Colonic mucosa (tissue), 4 donors: ENCODE measurements at regions not wholly inside any gene's neighbourhood (a gene's known extent, or its start where the extent isn't known, plus 50 kb on each side); places are given as distances from the start of the nearest gene placed in this dataset.

Experiments used
- DNase-seq: peaks from one replicate; pipeline ENCODE4 v3.0.0-alpha.2; 2020
- H3K27ac ChIP-seq: fragments of 200-600 bp; one replicate; pipeline ENCODE4 v1.8.0; 2021
- H3K27me3 ChIP-seq: fragments of 200-600 bp; one replicate; pipeline ENCODE4 v1.8.0; 2021
- H3K36me3 ChIP-seq: fragments of 200-600 bp; one replicate; pipeline ENCODE4 v1.8.0; 2021
- H3K4me1 ChIP-seq: fragments of 200-600 bp; one replicate; pipeline ENCODE4 v1.8.0; 2021; ENCODE audit warnings: mild to moderate bottlenecking
- H3K4me3 ChIP-seq: fragments of 200-600 bp; one replicate; pipeline ENCODE4 v1.8.0; 2021
- H3K9ac ChIP-seq, 2 donors: one replicate each; pipeline ENCODE4 v1.7.0; 2013; ENCODE audit warnings: control low read depth in 2 of 2, low read depth in 2 of 2, low read length in 2 of 2
- H3K9me3 ChIP-seq: fragments of 200-600 bp; one replicate; pipeline ENCODE4 v1.8.0; 2021
- intact Hi-C: fragments of 100-400 bp; cut with DNase I; formaldehyde crosslinking; loops from one replicate; pipeline ENCODE4 v1.14.1; 2022
- TF ChIP-seq, protein P1 (sequence below): fragments of 200-600 bp; IDR thresholded peaks from one replicate; pipeline ENCODE4 v1.8.0; 2022; ENCODE audit warnings: antibody characterized with exemption, mild to moderate bottlenecking
- donor health status: healthy.
- donor health status: DM: no; HTN: no; CAD: no.
- donor health status: DM: no; HTN: no; CAD: no.

DNA sequence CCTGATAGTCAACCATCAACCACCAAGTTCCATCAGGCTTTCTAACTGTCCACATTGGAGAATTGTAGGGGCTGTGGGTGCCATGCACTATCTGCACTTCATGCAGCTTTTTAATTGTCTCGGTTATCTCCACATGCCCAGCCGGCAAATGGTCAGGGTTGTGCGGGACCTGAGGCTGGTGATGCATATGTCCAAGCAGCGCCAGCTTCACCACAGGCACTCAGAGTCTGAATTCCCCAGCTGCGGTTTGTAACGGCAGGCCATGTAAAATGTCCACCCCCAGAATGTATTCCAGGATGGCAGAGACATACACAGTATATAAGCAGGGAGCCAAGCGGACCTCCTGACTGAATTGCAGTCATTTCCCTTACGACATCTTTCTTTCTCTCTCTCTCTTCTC, 435.6 kb downstream of the DYNC2H1 start:
- Histone ChIP-seq H3K9me3 (no peaks in the 10 kb centered on the region), H3K9ac (no peak overlapping the region), H3K4me3 (no peak overlapping the region), H3K27ac (no peak overlapping the region), H3K36me3 (no peaks in the 10 kb centered on the region), H3K4me1 (no peaks in the 10 kb centered on the region), H3K27me3 (no peaks in the 10 kb centered on the region)
- no peak for DNase-seq
- TF ChIP-seq, protein P1, sequence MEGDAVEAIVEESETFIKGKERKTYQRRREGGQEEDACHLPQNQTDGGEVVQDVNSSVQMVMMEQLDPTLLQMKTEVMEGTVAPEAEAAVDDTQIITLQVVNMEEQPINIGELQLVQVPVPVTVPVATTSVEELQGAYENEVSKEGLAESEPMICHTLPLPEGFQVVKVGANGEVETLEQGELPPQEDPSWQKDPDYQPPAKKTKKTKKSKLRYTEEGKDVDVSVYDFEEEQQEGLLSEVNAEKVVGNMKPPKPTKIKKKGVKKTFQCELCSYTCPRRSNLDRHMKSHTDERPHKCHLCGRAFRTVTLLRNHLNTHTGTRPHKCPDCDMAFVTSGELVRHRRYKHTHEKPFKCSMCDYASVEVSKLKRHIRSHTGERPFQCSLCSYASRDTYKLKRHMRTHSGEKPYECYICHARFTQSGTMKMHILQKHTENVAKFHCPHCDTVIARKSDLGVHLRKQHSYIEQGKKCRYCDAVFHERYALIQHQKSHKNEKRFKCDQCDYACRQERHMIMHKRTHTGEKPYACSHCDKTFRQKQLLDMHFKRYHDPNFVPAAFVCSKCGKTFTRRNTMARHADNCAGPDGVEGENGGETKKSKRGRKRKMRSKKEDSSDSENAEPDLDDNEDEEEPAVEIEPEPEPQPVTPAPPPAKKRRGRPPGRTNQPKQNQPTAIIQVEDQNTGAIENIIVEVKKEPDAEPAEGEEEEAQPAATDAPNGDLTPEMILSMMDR = no peak
- intact Hi-C loops = no loop called here

DNA sequence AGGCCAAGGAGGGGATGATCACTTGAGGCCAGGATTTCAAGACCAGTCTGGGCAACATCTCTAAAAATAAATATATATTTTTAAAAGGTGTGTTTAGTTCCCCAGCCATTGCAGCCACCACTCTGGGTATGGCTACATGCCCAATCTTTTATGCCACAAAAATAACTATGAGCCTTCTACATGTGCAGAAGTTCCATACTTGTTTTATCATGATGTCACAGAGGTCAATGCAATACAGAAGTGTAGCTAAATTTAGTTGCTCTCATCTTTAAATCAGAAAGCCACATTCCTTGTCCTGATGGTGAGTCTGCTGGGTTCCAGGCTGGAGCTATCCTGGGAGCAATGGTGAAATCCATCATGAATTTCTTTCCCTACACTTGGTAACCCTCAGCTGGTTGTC, 436.3 kb downstream of the DYNC2H1 start:
- TF ChIP-seq, protein P1 = no peak

DNA sequence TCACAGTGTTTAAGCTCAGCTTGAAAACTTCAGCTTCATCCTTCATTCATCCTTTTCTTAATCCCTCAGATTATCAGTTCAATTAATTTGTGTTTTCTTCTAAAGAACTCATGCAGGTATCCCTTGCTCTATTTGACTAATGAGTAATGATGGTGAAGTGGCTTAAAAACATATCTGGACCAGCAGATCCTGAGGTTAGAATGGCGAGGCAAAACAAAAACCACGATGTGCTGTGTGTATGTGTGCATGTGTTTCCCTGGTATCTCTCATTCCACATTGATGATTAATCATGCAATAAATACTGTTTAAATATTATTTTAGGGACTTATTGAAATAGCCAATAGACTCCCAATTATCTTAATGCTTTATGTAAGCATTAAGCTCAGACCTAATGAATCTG, 437.0 kb downstream of the DYNC2H1 start:
- DNase-seq = no peak
- Histone ChIP-seq H3K27ac (no peak overlapping the region), H3K27me3 (no peaks in the 10 kb centered on the region), H3K4me3 (no peak overlapping the region), H3K36me3 (no peaks in the 10 kb centered on the region), H3K4me1 (no peaks in the 10 kb centered on the region), H3K9ac (no peak overlapping the region), H3K9me3 (no peaks in the 10 kb centered on the region)
- TF ChIP-seq, protein P1 = no peak
- intact Hi-C loops = no loop called here

More for the DNA sequence above, 436.3 kb downstream of the DYNC2H1 start:
- H3K9ac ChIP-seq = no peak overlapping the region
- H3K4me1 ChIP-seq = no peaks in the 10 kb centered on the region
- no peaks in the 10 kb centered on the region for H3K36me3 ChIP-seq
- DNase-seq = no peak
- H3K27me3 ChIP-seq = no peaks in the 10 kb centered on the region
- no peaks in the 10 kb centered on the region for H3K9me3 ChIP-seq
- no peak overlapping the region for H3K4me3 ChIP-seq
- intact Hi-C loops = no loop called here
- H3K27ac ChIP-seq = no peak overlapping the region

DNA sequence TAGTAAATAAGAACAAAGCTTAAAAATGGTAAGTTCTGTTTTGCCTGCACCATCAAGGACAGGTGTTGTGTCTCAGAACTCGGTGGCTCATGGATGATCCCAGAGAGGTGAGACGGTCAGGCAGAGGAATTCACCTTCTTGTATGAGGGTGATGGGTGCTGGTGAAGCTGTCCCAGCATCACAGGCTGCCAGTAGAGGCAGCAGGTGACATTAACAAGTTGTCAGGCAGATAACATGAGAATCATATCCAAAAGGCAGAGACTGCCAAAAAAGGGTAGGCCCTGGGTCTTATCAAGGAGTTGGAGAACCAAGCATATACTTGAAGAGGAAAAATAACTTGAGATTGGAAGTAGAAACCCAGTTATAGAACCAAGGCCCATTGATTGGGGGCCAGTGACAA, 437.8 kb downstream of the DYNC2H1 start:
- intact Hi-C loops = no loop called here
- H3K9ac ChIP-seq = no peak overlapping the region
- H3K36me3 ChIP-seq = no peaks in the 10 kb centered on the region
- no peak overlapping the region for H3K27ac ChIP-seq
- TF ChIP-seq, protein P1 = no peak
- H3K27me3 ChIP-seq = no peaks in the 10 kb centered on the region
- DNase-seq = no peak
- no peak overlapping the region for H3K4me3 ChIP-seq
- no peaks in the 10 kb centered on the region for H3K9me3 ChIP-seq
- no peaks in the 10 kb centered on the region for H3K4me1 ChIP-seq

DNA sequence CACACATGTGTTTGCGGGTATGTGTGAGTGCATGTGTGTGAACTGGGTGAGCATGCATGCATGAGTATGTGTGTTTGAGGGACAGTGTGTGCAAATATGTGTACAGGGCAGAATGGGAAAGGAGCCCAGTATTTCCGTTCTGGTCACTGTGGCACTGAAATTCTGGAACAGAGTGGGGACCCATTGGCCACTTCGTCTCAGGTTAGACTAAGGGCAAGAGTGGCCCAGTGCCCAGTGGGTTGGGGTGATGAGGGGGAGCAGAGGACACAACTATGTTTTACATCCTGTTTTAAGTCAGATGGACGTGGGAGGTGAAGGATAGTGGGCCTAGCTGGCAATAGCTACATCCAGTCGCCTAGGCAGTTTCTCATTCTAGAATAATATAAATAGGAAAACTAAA, 438.5 kb downstream of the DYNC2H1 start:
- DNase-seq = no peak
- no peak overlapping the region for H3K9ac ChIP-seq
- H3K4me3 ChIP-seq = no peak overlapping the region
- H3K27ac ChIP-seq = no peak overlapping the region
- TF ChIP-seq, protein P1 = no peak
- intact Hi-C loops = no loop called here
- H3K36me3 ChIP-seq = no peaks in the 10 kb centered on the region
- H3K4me1 ChIP-seq = no peaks in the 10 kb centered on the region
- no peaks in the 10 kb centered on the region for H3K27me3 ChIP-seq
- no peaks in the 10 kb centered on the region for H3K9me3 ChIP-seq

DNA sequence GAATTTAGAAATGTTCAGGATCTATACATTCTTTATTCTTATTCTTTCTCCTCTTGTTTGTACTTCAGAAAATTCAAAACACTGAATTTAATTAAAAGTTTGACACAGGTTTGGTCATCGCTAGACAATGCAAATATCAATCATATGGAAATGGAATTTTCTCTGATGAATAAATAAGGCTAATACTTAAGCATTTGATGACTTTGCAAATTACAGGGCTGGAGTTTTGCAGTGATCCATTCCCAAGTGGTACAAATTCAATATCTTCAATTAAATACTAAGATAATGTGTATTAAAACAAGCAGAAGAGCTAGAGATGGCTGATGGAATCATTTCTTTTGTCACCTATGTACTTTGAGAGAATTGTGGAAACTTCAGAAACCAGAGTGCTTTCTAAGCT, 439.6 kb downstream of the DYNC2H1 start:
- H3K9ac ChIP-seq = no peak overlapping the region
- TF ChIP-seq, protein P1 = no peak
- H3K36me3 ChIP-seq = no peaks in the 10 kb centered on the region
- no peak overlapping the region for H3K27ac ChIP-seq
- no peaks in the 10 kb centered on the region for H3K4me1 ChIP-seq
- DNase-seq = no peak
- intact Hi-C loops = no loop called here
- H3K4me3 ChIP-seq = no peak overlapping the region
- H3K27me3 ChIP-seq = no peaks in the 10 kb centered on the region
- H3K9me3 ChIP-seq = no peaks in the 10 kb centered on the region
